Renal cortex interstitium (tissue), 11 donors: ENCODE measurements at regions not wholly inside any gene's neighbourhood (a gene's known extent, or its start where the extent isn't known, plus 50 kb on each side); places are given as distances from the start of the nearest gene placed in this dataset.

Experiments
- DNase-seq, 11 donors: peaks; one replicate each; pipeline ENCODE4 v3.0.0-alpha.2; 2013; ENCODE audit warnings: low read depth in 9 of 11, low spot score in 4 of 11; ENCODE audit errors: extremely low read depth in 1 of 11

DNA sequence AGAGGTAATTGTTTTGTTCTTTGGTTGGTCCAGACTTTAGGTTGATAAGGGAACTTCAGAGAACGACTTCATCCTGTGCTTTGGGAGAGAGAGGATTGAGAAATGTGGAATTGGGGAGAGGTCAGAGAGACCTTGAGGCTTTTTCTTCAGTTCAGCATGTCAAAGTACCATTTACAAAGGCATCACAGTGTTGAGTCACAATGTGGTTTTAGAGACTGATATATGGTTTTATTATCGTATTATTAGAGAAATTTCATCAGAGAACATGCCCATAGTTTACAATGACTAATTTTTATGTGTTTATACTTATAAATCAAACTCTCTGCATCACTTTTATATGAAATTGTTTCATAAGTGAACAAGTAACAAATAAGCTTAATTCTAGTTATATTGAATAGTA, 626.6 kb downstream of the DSC3 start:
- no peak for DNase-seq

DNA sequence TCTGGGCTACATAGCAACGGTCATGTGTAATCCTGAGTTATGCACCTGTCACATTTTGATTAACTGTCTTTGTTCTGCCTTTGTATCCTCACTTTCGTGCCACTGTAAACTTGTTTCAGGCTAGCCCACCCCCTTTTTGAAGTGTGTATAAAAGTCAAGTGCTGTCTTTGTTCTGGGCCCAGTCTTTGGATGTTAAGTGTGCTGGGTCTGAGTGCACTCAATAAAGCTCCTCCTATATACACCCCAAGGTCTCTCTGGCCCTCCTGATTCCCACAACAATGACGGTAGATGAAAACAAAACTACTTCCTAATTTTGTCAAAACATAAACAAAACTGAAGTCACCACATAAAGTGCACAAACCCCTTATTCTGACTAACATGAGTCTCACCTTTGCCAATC, 633.4 kb downstream of the DSC3 start:
- DNase-seq: no peak

DNA sequence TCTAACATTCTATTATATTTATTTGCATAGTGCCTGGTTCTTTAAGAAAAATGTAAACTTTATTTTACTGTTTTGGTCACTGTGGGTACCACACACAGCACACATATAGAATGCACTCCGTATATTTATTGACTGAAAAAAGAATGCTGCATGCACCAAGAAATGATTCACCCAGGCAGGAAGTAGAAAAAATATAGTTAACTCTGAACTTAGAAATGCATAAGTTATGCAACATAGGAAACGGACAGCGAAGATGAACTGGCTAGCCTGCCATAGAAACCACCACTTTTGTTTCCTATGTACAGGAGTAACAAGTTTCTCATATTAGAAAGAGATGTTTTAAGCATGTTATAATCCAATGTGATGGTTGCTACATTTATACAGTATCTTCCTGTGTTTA, 635.8 kb downstream of the DSC3 start:
- DNase-seq: no peak

DNA sequence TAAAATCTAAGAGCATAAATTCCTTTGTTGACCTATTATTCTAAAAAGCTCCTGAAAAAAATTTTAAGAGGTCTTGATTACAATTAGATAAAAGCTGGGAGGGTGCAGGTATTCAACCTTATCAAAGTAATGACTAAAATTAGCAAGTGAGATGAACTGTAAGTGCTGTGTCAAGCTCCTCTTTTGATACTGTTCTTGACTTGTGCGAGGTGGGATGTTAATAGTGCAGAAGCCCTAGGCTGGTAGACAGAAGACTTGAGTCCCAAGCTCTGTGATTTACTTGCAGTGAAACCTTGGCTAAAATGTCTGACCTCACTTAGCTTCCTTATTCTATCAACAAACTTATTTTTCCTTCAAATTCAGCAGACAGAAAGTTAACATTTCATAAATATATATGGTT, 637.5 kb downstream of the DSC3 start:
- DNase-seq: no peak

DNA sequence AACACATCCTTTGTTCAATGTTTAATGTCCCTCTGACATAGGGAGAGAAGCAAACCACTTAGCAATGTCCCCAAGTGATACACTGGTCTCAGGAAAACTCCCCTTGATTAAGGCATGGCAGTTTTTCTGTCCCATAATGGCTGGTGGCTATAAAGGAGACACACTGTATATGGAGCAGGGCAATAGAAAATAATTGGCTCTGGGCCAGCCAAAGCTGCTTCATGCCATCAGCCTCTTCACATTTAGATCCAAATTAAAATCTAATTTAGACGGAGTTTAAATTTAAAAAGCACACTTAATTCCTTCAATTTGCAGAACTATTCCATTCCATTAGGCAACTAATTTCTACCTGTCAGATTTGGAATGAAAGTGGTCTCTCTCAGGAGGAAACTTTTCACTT, 638.1 kb downstream of the DSC3 start:
- no peak for DNase-seq

DNA sequence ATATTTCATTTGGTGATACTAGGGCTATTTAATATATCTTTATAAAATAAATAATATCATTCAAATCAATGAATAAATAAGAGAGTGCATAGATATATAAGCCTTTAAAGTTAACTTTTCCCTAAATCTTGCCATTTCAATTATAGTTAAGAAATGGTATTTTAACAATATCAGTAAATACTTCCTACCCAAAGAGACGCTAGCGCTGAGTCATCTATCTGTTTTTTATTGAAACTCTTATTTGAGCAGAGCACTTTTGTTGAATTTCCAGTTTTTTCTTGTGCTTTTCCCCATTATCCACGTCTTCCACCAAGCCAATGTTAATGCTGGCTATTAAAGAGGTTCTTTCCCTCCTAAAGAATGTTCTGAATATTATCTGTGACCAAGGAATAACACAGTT, 639.3 kb downstream of the DSC3 start:
- DNase-seq: no peak

DNA sequence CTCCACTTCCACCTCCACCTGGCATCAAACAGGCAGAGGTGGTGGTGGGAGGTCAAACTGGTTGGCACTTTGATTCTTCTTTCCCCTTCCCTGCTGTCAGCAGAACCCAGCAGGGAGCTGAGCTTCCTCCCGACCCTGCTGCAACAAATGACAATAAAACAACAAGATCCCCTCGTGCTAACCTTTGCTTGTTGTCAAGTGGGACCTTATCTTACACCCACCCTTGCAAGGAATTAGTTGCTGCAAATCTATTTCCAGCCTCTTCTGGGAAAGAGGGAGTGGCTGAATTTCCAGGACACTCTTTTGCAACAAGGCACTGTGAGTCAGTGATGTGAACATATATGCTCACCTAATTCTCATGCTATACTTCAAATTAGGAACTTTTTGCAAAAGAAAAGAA, 655.1 kb downstream of the DSC3 start:
- no peak for DNase-seq

DNA sequence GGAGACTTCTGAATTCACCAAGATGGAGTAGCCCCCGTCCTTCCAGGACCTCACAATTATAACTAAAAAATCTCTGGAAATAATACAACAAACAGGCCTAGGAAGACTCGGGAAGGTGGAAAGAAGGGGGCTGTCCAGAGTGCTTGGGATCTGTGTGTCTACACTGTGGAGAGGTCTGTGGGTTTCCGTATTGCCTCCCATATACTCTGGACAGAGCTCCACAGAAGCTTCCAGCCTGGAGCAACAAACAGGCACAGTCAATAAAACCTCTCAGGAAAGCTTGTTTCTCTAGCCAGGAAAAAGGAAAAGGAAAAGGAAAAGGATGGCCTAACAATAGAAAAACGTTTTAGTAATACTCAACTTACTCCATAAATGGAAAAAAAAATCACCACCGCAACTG, 655.9 kb downstream of the DSC3 start:
- no peak for DNase-seq

DNA sequence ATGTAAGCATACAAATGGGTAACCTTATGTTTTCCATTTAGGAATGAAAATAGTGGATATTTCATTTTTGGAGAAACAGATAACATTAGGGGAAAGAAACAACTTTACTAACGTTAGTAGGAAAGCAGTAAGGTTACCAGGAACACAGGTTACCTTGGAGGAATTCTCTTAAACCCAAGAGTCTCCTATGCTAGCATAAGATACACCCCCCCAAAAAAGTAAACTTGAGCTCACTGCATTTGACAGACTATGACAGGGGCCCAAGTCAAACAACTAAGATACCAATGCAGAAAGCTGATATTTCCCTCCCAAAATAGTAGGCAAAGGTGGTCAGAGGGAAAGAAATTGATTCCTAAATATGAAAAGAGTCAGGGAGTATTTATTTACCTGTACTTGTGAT, 656.9 kb downstream of the DSC3 start:
- DNase-seq: no peak

DNA sequence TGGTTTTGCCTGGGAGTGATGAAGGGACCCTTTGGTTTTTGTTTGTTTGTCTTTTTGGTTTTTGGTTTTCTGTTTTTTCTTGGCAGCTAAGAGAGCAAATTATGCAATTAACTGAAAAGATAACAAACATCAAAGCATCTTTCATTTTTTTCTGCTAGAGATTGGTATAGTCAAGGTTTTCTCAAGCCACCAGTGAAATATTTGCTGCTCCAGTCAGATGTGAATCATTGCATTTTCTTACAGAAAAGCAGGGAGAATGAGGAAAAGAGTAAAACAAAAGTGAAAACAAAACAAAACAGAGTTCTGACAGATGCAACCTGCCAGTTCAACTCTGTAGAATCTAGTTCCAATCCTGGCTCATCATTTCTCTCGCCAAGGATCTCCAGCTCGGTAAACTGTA, 660.7 kb downstream of the DSC3 start:
- DNase-seq: no peak

DNA sequence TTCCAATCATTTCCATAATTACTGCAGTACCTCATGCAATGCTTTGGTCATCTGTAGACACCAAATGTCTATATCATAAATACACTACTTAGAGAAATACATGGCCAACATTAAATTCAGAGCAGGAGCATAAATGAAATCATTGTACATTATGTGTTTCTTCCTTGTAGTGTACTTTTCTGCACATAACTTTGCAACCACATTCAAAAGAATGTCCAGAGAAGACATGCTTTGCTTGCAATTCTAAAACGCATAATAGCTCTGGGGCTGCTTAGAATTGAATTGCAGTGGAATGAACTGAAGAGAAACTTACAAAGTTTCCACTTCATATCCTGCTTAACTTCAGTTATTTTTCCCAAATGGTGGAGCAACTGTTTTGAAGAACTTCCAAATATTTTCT, 664.4 kb downstream of the DSC3 start:
- DNase-seq: no peak

DNA sequence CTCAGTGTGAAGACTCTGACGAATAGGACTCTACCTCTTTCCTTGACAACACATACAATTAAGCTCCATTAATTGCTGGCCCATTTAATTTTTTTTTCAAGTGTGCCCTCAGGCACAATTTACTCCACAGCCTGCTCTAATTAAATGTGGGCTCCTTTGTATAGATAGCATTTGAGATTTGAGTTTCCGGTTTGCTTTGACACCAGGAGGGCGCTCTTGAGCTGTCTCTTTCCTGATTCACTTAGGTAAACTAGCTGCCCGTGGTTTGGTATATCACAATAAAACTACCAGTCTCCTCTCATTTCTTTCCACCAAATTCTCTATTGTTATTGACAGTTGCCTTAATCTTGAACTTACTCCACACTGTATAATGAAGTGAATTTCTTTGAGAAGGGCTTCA, 666.0 kb downstream of the DSC3 start:
- DNase-seq: no peak

DNA sequence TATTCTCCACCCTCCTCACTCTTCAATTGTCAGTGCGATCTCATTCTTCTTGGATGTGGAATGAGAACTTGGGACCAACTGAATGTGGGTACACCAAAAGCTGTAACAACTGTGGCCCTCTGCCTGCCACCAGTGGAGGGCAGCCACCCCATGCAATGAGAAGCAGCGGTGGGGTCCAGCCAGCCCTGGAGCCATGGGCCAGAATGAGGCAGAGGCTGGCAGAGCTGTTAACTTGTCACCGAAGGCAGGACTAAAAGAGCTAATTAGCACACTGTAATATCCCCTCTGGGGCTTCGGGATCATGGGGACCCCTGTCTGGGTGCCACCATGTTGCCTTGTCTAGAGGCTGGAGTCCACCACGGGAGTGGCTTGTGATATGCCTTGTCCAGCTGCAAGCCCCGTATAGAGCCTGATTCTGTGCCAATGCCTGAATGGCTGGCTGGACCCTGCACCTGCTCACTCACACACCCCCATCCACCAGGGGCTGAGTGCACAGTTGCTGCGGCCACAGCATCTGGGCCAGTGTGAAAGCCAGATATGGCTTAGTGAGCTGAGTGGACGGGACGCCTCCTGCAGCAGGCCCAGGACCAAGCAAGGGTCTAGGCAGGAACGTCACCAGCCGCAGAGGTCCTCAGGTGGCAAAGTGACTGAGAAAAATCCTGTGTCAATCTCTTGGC, 680.5 kb downstream of the DSC3 start:
- no peak for DNase-seq

DNA sequence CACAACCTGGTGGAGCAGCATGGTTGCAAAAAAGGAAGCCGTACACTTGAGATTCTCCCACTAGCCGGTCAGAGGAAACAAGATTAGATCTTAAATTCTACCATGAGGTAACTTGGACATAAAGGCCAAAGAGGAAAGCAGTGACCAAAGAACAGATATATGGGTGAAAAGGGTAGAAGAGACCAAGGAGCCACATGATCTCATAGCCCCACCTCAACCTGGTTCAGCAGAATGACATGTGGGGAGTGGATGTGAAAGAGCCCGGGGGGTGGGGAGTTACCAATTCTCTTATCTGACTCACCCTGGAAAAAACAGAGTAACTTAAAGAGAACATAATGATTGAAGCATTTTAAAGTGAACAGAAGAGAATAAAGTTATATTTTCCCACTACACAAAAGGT, 683.0 kb downstream of the DSC3 start:
- DNase-seq: no peak

DNA sequence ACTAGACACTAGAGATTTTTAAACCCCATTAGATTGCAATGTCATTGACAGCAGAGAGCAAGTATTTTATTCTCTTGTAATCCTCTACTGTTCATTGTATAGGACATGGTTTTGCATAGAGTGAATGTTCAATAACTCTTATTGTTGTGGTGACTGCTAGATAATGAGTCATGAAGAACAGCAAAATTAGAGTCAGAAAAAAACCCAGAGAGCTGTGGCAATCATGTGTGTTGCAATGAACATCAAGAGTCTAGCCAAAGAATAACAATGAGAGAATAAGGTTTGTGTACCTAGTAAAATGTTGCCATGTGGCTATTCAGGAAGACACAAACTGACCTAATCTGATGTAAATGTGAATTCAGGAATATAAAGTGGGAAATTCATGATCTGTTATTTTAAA, 684.0 kb downstream of the DSC3 start:
- DNase-seq: no peak

DNA sequence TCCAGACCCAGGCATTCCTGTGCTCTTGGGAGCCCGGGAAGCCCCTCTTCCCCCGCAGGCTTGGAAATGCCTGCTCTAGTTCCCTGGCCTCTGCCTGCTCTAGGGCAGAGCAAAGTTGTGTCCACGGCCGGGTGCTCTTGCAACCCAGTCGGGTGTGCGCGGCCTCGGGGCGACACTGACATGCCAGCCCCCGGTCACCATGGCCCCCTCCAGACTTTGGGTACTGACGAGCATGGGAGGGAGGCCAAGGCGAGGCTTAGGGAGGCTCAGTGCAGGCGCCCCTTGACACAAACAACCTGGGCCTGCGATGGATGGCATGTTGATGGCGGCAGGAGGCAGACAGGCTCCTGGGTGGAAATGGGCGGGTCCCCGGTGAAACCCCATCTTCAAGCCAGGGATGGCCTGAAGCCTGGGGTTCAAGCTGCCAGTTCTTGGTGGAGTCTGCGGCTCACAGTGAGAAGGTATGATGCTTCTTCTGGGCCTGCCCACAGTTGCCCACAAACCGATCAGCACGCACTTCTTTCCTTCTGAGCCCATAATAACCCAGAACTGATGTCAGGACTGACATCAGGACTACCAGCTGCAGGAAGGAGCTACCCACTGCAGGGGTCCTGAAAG, 689.9 kb downstream of the DSC3 start:
- DNase-seq: no peak

DNA sequence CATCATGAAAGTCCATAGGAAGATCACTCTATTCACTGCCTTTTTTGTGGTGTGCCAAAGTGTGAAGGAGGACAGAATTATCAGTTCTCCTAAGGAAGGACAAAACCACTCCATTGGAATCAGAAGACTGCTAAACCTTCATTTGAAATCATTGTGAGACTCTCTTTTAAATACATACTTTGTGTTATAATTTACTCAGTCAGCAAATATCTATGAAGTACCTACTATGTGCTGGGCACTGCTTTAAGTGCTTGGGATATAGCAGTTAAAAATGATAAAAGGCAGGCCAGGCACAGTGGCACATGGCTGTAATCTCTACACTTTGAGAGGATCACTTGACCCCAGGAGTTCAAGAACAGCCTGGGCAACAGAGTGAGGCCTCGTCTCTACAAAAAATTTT, 692.3 kb downstream of the DSC3 start:
- DNase-seq: no peak

DNA sequence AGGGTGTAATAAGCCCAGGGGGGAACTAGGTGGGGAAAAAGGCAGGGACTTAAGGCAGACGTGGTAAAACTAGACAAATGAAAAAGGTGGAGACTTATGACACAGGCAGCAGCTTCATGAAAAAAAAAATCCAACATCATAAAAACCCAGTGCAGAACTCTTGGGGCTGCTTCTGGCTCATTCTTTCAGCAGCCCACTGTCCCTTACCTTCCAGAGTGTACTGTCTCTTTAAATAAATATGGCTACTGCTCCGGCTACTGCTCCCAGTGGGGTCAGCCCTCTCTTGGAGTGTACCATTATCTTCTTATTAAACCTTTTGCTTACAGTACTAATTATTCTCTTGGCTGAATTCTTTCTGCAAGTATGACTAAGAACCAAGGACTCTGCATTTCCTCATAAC, 699.5 kb downstream of the DSC3 start:
- DNase-seq: no peak

DNA sequence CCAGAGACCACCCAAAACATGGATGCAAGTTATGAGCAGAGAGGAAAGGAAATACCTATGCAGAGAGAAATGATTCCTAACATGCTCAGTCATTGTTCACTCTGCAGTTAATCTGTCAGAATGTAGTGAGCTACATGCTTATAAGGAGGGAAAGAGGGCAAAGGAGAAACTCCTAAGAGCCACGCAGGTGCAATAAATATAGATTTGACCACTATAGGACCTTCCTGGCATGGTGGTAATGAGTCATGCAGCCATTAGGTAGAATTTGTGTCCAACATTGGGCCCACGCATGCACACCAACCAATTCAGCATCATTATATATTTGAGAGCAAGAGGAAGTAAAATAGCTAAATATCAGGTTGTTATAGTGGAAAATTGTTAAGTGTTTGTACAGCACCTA, 699.9 kb downstream of the DSC3 start:
- DNase-seq: no peak

DNA sequence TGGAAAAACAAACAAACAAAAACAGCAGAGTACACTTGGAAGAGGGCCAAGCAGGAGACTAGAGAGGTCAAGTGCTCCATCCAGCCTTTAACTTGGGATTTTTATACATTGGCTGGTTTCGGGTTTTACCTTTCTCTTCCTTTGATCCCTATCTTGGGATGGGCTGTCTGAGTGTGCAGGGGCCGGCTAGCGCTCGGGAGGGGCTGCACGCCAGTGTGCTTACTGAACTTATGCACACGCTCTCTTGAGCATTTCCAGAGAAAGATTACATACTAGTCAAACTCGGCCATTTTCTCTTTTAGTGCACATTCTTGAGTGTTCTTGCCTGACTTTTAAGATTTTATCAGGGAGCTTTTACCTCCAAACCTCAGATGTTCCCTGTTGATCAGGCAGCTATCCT, 707.8 kb downstream of the DSC3 start:
- no peak for DNase-seq

DNA sequence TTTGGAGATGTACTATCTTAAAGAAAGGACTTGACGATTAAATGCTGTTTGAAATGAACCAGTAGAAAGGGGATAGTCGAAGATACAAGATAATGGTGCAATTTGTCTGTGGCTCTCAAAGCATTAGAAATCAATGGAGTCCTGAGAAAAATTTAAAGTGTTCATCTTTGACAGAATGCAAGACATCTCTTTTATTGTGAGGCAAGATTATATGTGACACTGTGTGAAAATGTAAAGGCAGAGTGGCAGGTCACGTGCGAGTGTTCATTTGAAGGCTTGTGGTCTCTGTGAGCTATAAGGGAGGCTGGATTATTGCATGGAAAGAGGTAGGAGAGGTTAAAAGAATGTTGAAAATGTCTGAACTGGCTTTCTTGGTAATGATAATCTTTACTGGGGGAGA, 709.2 kb downstream of the DSC3 start:
- no peak for DNase-seq
